B cell (primary cell): ENCODE measurements at regions not wholly inside any gene's neighbourhood (a gene's known extent, or its start where the extent isn't known, plus 50 kb on each side); places are given as distances from the start of the nearest gene placed in this dataset.

Experiments
- ATAC-seq: fragments of 200-7000 bp; cut with Tn5 transposase; one replicate; pipeline ENCODE4 v1.10.0; 2021; ENCODE audit warnings: low read depth, mild to moderate bottlenecking, moderate number of reproducible peaks, moderate library complexity
- CTCF ChIA-PET: fragments of 350-600 bp; sonication (Branson Sonifier 250); formaldehyde crosslinking; loops from one replicate; lab custom pipeline; 2021; ENCODE audit warnings: antibody characterized with exemption, inconsistent platforms; lab: Charles Lee
- POLR2A ChIA-PET: fragments of 350-600 bp; sonication (Branson Sonifier 250); formaldehyde crosslinking; loops from one replicate; lab custom pipeline; 2021; ENCODE audit warnings: antibody characterized with exemption; lab: Charles Lee
- DNase-seq: peaks from one replicate; pipeline ENCODE4 v3.0.0; 2013
- H2AFZ ChIP-seq: 2 replicates; pipeline ENCODE4 v1.6.1; 2012; ENCODE audit warnings: mild to moderate bottlenecking, low read depth, low read length; ENCODE audit not compliant: insufficient read depth, poor library complexity, severe bottlenecking
- H3K27ac ChIP-seq, 2 donors: 1 replicate in 1 of 2; 2 replicates in 1 of 2; pipeline ENCODE4 v1.5.1; 2012 to 2013; ENCODE audit warnings: low read length in 2 of 2, mild to moderate bottlenecking in 2 of 2, moderate library complexity in 1 of 2
- H3K27me3 ChIP-seq, 4 experiments: fragments of 200-600 bp in 1 of 4; sonication (generic) in 1 of 4; replicated peaks in 1 of 4; 1 replicate in 2 of 4; 2 replicates in 2 of 4; pipeline versions ENCODE4 v1.6.1 to v1.7.0; 2013 to 2016; ENCODE audit warnings: low read length in 3 of 4, mild to moderate bottlenecking in 2 of 4, mixed read lengths in 1 of 4, moderate library complexity in 1 of 4; ENCODE audit not compliant: insufficient read depth in 4 of 4, control insufficient read depth in 3 of 4; ENCODE audit errors: control extremely low read depth in 1 of 4
- H3K36me3 ChIP-seq, 2 experiments: replicated peaks in 1 of 2; 1 replicate in 1 of 2; 2 replicates in 1 of 2; pipeline versions ENCODE4 v1.6.1 to v1.7.1; 2013; ENCODE audit warnings: low read length in 1 of 2; ENCODE audit not compliant: insufficient read depth in 2 of 2, control insufficient read depth in 1 of 2; ENCODE audit errors: control extremely low read depth in 1 of 2, extremely low read depth in 1 of 2
- H3K4me1 ChIP-seq, 2 donors: fragments of 200-600 bp in 1 of 2; sonication (generic) in 1 of 2; 1 replicate in 1 of 2; 2 replicates in 1 of 2; pipeline versions ENCODE4 v1.5.1 to v1.6.1; 2013 to 2017; ENCODE audit warnings: low read length in 2 of 2; ENCODE audit not compliant: control insufficient read depth in 2 of 2, insufficient read depth in 2 of 2
- H3K4me2 ChIP-seq: replicated peaks from 2 replicates; pipeline ENCODE3; 2012; ENCODE audit warnings: mild to moderate bottlenecking, low read depth, low read length; ENCODE audit not compliant: poor library complexity, severe bottlenecking
- H3K4me3 ChIP-seq, 5 experiments: fragments of 200-600 bp in 1 of 5; sonication (generic) in 1 of 5; 1 replicate in 3 of 5; 2 replicates in 2 of 5; pipeline versions ENCODE4 v1.5.1 to v1.7.0; 2011 to 2016; ENCODE audit warnings: low read length in 4 of 5, mild to moderate bottlenecking in 4 of 5, low read depth in 2 of 5, control low read depth in 1 of 5, moderate library complexity in 1 of 5; ENCODE audit not compliant: insufficient read depth in 1 of 5; ENCODE audit errors: control extremely low read depth in 1 of 5, extremely low read depth in 1 of 5
- H3K79me2 ChIP-seq: fragments of 200-600 bp; sonication (generic); one replicate; pipeline ENCODE4 v1.6.0; 2016; ENCODE audit warnings: low read length; ENCODE audit not compliant: control insufficient read depth, insufficient read depth
- H3K9ac ChIP-seq: fragments of 200-600 bp; sonication (generic); 2 replicates; pipeline ENCODE4 v1.6.1; 2017; ENCODE audit warnings: mild to moderate bottlenecking, low read length, moderate library complexity
- H3K9me3 ChIP-seq, 3 donors: one replicate each; pipeline versions ENCODE4 v1.6.1 to v1.7.1; 2013; ENCODE audit warnings: low read length in 2 of 3; ENCODE audit not compliant: control insufficient read depth in 2 of 3, insufficient read depth in 1 of 3; ENCODE audit errors: control extremely low read depth in 1 of 3
- H4K20me1 ChIP-seq: 2 replicates; pipeline ENCODE4 v1.6.0; 2012; ENCODE audit warnings: mild to moderate bottlenecking, low read length; ENCODE audit not compliant: insufficient read depth, control insufficient read depth, poor library complexity, severe bottlenecking
- H3K27ac Mint-ChIP-seq: one replicate; pipeline ENCODE4 v1.8.0; 2021; ENCODE audit warnings: mixed read lengths
- H3K27me3 Mint-ChIP-seq: one replicate; pipeline ENCODE4 v1.8.0; 2021; ENCODE audit warnings: mixed read lengths
- H3K4me1 Mint-ChIP-seq: one replicate; pipeline ENCODE4 v1.8.0; 2021; ENCODE audit warnings: mixed read lengths
- H3K4me3 Mint-ChIP-seq: one replicate; pipeline ENCODE4 v1.8.0; 2021; ENCODE audit warnings: mixed read lengths
- H3K9me3 Mint-ChIP-seq: one replicate; pipeline ENCODE4 v1.8.0; 2022; ENCODE audit warnings: mixed read lengths; ENCODE audit not compliant: insufficient read depth
- CTCF ChIP-seq: fragments of 200-600 bp; IDR thresholded peaks from one replicate; pipeline ENCODE4 v1.8.0; 2022; ENCODE audit warnings: antibody characterized with exemption, mild to moderate bottlenecking
- EZH2 ChIP-seq: IDR thresholded peaks from 2 replicates; pipeline ENCODE4 v1.6.1; 2012; ENCODE audit warnings: borderline replicate concordance, low read depth, mild to moderate bottlenecking, moderate library complexity, low read length; ENCODE audit not compliant: insufficient read depth, poor library complexity, severe bottlenecking
- WGBS: methylation state at CpG from one replicate; pipeline ENCODE4 v1.1.5; 2013; ENCODE audit warnings: missing lambda C conversion rate; ENCODE audit not compliant: insufficient coverage; 5-methylcytosine and 5-hydroxymethylcytosine counted together
- intact Hi-C: fragments of 100-400 bp; cut with micrococcal nuclease; formaldehyde crosslinking; loops from one replicate; pipeline ENCODE4 v1.10.0; 2022

GRCh38 chr11:101661559-101661958, 77.8 kb upstream of the TRPC6 start:
- H3K4me3 Mint-ChIP-seq: no peak overlapping the region
- H3K27me3 Mint-ChIP-seq: no peaks in the 10 kb centered on the region
- DNase-seq (no peak), ATAC-seq (no peak)
- POLR2A ChIA-PET: no interaction called here
- Histone ChIP-seq H3K9me3 (peaks cover 0 to 5% (median 4%) of the 10 kb centered on the region in 3 donors), H3K9ac (no peak overlapping the region), H3K4me2 (no peak overlapping the region), H3K79me2 (no peaks in the 10 kb centered on the region), H3K36me3 (no peaks in the 10 kb centered on the region), H3K4me3 (no peak overlapping the region), H4K20me1 (no peaks in the 10 kb centered on the region), H2AFZ (no peak overlapping the region), H3K27ac (no peak overlapping the region), H3K27me3 (no peaks in the 10 kb centered on the region), H3K4me1 (no peaks in the 10 kb centered on the region)
- no peak overlapping the region for H3K27ac Mint-ChIP-seq
- no peaks in the 10 kb centered on the region for H3K4me1 Mint-ChIP-seq
- no CpG with 5 or more reads among the region's 1 CpG for WGBS
- CTCF ChIA-PET: no interaction called here
- TF ChIP-seq CTCF (no peak), EZH2 (no peak)
- intact Hi-C loops: no loop called here
- H3K9me3 Mint-ChIP-seq: peaks cover 12% of the 10 kb centered on the region
